DMS79 (cell line): ENCODE measurements at regions not wholly inside any gene's neighbourhood (a gene's known extent, or its start where the extent isn't known, plus 50 kb on each side); places are given as distances from the start of the nearest gene placed in this dataset.
"Not testable (repeated sequence)": the region's sequence is repeated elsewhere in the genome, so short reads cannot be mapped to it uniquely, and the experiment has no call there.

Source experiments
- DNase-seq: peaks from one replicate; lab custom pipeline; 2025; lab: John Stamatoyannopoulos, UW

GRCh38 chrX:9345957-9346356 lies 118.9 kb upstream of the TBL1X start:
- DNase-seq, result no peak

GRCh38 chrX:9349572-9350494 lies 115.0 kb upstream of the TBL1X start:
- DNase-seq, result no peak

GRCh38 chrX:9351126-9351525 lies 113.7 kb upstream of the TBL1X start:
- no peak for DNase-seq

GRCh38 chrX:9352243-9352642 lies 112.6 kb upstream of the TBL1X start:
- DNase-seq, result no peak

- DNase-seq, result no peak
These were observed 112.0 kb upstream of the TBL1X start for GRCh38 chrX:9352694-9353411.

- no peak for DNase-seq
These were observed 109.9 kb upstream of the TBL1X start for GRCh38 chrX:9354918-9355317.

- DNase-seq, result no peak
These were observed 109.1 kb upstream of the TBL1X start for GRCh38 chrX:9355739-9356138.

- no peak for DNase-seq
These were observed 108.0 kb upstream of the TBL1X start for GRCh38 chrX:9356846-9357245.

- no peak for DNase-seq
These were observed 107.2 kb upstream of the TBL1X start for GRCh38 chrX:9357518-9358114.

- no peak for DNase-seq
These were observed 102.4 kb upstream of the TBL1X start for GRCh38 chrX:9362363-9362928.

GRCh38 chrX:9367421-9367820 lies 97.4 kb upstream of the TBL1X start:
- no peak for DNase-seq

GRCh38 chrX:9368262-9368661 lies 96.6 kb upstream of the TBL1X start:
- no peak for DNase-seq

GRCh38 chrX:9369802-9370291 lies 95.0 kb upstream of the TBL1X start:
- DNase-seq, result no peak

GRCh38 chrX:9370893-9371292 lies 94.0 kb upstream of the TBL1X start:
- no peak for DNase-seq

GRCh38 chrX:9372866-9373265 lies 92.0 kb upstream of the TBL1X start:
- no peak for DNase-seq

- DNase-seq, result no peak
These were observed 91.1 kb upstream of the TBL1X start for GRCh38 chrX:9373789-9374188.

- no peak for DNase-seq
These were observed 90.3 kb upstream of the TBL1X start for GRCh38 chrX:9374555-9374954.

GRCh38 chrX:9376111-9376510 lies 88.7 kb upstream of the TBL1X start:
- DNase-seq, result no peak

- DNase-seq, result not testable (repeated sequence)
These were observed 87.6 kb upstream of the TBL1X start for GRCh38 chrX:9377216-9377615.

GRCh38 chrX:9378980-9379696 lies 85.7 kb upstream of the TBL1X start:
- no peak for DNase-seq

- no peak for DNase-seq
These were observed 84.9 kb upstream of the TBL1X start for GRCh38 chrX:9379697-9380551.
